ENCODE measurements at regions not wholly inside any gene's neighbourhood (a gene's known extent, or its start where the extent isn't known, plus 50 kb on each side); places are given as distances from the start of the nearest gene placed in this dataset.

DNA sequence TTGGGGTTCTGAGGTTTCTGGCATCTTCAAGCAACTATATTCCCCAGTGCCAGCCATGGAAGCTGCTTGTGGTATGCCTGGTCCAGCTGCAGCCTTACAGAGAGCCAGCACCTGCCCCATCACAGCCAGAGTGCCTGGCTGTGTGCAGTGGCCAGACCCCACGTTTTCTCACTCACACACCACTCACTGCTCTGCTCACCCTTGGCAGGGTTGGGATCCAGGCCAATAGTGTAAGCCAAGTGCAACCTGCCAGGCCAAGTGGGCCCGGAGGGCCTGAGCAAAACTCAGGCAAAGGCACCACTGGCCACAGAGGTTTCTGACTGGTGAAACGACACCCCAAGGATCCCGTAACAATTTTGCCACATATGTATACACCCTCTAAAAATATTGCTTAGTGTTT lies 67.9 kb upstream of the EYA4 start:
- Mint-ChIP-seq H3K36me3 (no peaks in the 10 kb centered on the region), H3K4me3 (no peak overlapping the region), H3K27ac (no peak overlapping the region), H3K9me3 (peaks cover 0 to 10% (median 7%) of the 10 kb centered on the region in 7 donors), H3K27me3 (no peaks in the 10 kb centered on the region), H3K4me1 (no peaks in the 10 kb centered on the region)
- no peak for ATAC-seq (ENCODE audit: low read depth in 2 of 2)
- DNase-seq: no peak

DNA sequence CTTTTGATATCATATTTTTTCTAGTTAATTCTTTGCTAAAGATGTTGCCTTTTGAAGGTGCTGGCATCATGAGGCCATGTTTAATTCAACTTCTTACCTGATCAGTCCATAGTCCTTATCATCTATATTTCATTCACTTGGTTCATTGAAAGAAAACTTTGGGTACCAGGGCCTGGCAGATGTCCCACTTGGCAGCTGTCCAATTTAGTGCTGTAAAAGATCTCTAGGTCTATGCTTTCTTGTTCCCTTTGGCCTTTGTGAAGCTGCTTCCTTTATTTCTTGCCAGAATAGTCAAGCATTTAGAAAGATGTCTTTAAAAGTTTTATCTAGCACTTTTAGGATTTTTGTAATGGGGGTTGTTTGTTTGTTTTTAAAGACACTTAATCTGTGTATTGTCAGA lies 61.7 kb upstream of the EYA4 start:
- DNase-seq (no peak), ATAC-seq (ENCODE audit: low read depth in 2 of 2) (no peak)
- H3K4me3 Mint-ChIP-seq: no peak overlapping the region
- H3K36me3 Mint-ChIP-seq: no peaks in the 10 kb centered on the region
- H3K27ac Mint-ChIP-seq: no peak overlapping the region
- H3K9me3 Mint-ChIP-seq: peaks cover 0 to 18% (median 6%) of the 10 kb centered on the region in 7 donors
- H3K27me3 Mint-ChIP-seq: no peaks in the 10 kb centered on the region
- no peaks in the 10 kb centered on the region for H3K4me1 Mint-ChIP-seq

DNA sequence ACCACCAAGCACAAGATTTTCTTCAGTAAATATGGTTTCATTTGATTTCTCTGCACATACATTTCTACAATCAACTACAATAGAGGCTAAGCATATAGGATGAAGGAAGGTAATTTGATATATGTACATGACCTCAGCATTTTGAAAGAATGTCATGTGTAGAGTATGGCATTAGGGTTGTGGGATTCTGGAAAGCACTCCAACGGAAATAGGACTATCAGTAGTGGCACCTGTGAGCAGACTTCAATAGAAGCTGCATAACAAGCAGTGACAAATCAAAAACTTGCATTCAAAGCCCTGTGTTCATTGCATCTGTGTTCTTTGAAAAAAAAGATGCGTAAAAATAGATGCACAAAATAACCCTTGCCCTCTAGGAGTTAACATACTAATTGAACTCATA lies 57.5 kb upstream of the EYA4 start:
- ATAC-seq (ENCODE audit: low read depth in 2 of 2) (no peak), DNase-seq (no peak)
- H3K27me3 Mint-ChIP-seq: peaks cover 0 to 4% (median 0%) of the 10 kb centered on the region in 3 donors
- no peak overlapping the region for H3K4me3 Mint-ChIP-seq
- H3K27ac Mint-ChIP-seq: no peak overlapping the region
- no peaks in the 10 kb centered on the region for H3K4me1 Mint-ChIP-seq
- no peaks in the 10 kb centered on the region for H3K36me3 Mint-ChIP-seq
- peaks cover 0 to 11% (median 1%) of the 10 kb centered on the region in 7 donors for H3K9me3 Mint-ChIP-seq

DNA sequence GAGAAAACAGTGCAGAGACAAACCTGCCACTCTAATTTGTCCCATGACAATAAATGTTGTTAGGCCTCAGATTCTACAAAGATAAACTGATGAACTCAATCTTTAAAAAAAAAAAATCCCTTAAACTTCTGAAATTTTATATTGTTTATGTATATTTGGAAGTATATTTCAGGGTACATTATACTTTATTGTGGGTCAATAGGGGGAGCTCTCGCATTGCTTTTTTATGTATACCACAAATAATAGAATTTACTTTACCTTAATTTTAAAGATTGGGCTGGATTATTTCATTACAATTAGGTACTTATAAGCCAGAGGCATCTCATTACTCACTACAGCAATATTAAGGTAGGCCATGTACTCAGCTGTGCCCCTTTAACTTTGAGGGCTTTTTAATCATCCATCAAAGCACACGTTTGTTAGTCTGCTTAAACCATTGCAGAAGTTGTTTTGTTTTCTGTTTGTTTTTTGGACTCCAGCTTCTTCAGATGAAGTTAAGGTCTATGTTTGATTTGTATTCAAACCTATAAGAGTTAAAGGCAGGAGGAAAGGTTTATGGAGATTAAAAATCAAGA lies 56.3 kb upstream of the EYA4 start:
- ATAC-seq (ENCODE audit: low read depth in 2 of 2): no peak
- no peak overlapping the region for H3K4me3 Mint-ChIP-seq
- H3K4me1 Mint-ChIP-seq: no peaks in the 10 kb centered on the region
- no peaks in the 10 kb centered on the region for H3K9me3 Mint-ChIP-seq
- no peak overlapping the region for H3K27ac Mint-ChIP-seq
- peaks cover 0 to 4% (median 0%) of the 10 kb centered on the region in 3 donors for H3K27me3 Mint-ChIP-seq
- no peaks in the 10 kb centered on the region for H3K36me3 Mint-ChIP-seq
- DNase-seq: no peak

DNA sequence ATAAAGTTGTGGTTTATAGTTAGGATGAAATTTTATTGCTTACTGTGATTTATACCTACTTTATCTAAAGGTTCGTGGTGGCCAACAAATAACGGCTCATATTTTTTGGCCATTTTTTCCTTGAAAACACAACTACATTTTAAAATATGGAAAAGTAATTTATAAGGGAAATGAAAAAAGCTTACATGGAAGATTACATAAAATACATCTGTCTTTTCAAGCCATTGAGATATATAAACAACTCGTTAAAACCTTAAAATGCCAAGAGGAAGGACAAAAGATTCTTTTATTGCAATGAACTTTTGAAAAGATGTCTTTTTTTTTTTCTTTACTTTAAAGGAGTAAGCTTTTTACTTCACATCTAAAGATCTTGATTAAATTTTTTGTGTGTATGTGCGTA lies 55.4 kb upstream of the EYA4 start:
- no peaks in the 10 kb centered on the region for H3K4me1 Mint-ChIP-seq
- DNase-seq (no peak), ATAC-seq (ENCODE audit: low read depth in 2 of 2) (no peak)
- no peaks in the 10 kb centered on the region for H3K9me3 Mint-ChIP-seq
- H3K27me3 Mint-ChIP-seq: peaks cover 0 to 4% (median 0%) of the 10 kb centered on the region in 3 donors
- H3K4me3 Mint-ChIP-seq: no peak overlapping the region
- H3K36me3 Mint-ChIP-seq: no peaks in the 10 kb centered on the region
- H3K27ac Mint-ChIP-seq: no peak overlapping the region

DNA sequence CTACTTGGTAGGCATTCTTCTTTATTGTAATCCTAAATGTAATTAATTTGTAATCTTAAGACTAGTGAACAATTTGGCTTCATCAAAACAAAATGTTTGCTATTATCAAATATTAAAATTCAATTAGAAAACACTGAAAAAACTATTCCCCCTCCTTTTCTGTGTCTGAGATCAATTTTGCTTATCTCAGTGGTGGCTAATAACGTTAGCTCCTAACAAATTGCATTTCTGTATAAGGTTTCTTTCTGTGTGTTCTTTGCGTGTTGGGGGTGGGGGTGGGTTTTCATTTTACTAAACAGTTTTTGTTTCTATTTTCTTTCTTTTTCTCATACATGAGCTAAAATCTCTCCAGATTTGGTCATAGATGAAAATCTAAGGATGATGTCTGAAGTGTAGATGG lies 54.0 kb upstream of the EYA4 start:
- Mint-ChIP-seq H3K4me1 (no peaks in the 10 kb centered on the region), H3K36me3 (no peaks in the 10 kb centered on the region), H3K27ac (no peak overlapping the region), H3K9me3 (no peaks in the 10 kb centered on the region), H3K27me3 (peaks cover 0 to 6% (median 0%) of the 10 kb centered on the region in 3 donors), H3K4me3 (no peak overlapping the region)
- no peak for ATAC-seq (ENCODE audit: low read depth in 2 of 2)
- no peak for DNase-seq

DNA sequence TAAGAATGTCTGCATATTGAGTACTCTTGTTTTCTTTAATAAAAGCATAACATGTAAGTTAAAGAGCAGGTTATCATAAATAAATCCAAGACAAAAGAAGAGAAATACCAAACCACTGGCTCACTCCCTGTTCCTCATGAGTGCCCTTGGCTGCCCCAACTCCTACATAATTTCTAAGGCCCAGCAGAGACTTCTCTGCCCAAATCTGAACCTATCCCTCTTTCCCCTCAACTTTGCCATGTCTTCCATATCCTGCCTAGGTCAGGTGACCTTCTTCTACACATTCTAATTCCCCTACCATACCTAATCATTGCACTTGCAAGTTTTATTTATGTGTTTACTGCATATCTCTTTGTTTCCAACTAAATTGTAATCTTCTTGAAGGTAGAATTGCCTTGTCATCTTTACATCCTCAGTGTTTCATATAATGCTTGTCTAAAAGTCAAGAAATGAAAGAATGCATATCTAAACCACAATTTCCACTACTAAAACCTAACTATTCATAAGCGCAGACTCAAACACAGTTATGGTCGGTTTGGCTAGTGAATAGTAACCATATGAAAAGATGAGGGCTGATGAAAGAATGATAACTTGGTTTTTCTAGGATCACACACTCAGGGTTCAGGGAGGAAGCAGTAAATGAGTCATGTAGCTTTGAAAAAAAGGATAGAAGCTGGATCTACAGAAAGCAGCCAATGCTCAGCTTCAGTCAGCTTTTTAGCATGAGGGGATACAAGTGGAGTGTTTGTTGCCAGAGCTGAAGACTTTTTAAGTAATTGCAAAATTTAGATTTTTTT lies 53.3 kb upstream of the EYA4 start:
- Mint-ChIP-seq H3K9me3 (no peaks in the 10 kb centered on the region), H3K4me1 (no peaks in the 10 kb centered on the region), H3K36me3 (no peaks in the 10 kb centered on the region), H3K4me3 (no peak overlapping the region), H3K27me3 (peaks cover 0 to 8% (median 0%) of the 10 kb centered on the region in 3 donors), H3K27ac (no peak overlapping the region)
- ATAC-seq (ENCODE audit: low read depth in 2 of 2) (no peak), DNase-seq (no peak)

DNA sequence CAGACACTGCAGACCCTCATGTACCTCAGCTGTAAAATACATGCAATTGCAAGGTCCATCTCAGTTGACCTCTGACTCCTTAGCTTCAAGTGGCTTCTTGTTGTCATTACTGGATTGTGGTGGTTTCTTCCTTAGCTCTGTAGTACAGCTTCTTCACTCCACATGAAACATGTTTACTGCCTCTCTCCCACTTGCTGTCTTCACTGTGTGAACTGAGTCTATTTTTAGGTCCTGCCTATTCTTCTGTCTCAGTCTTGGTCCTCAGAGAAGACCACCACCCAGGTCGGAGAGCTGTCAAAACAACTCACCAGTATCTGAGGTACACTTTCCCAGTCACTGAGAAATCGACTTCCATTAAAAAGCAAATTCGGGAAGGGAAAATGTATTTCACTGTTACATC lies 50.2 kb upstream of the EYA4 start:
- no peak for DNase-seq
- Mint-ChIP-seq H3K4me3 (no peak overlapping the region), H3K9me3 (peaks cover 0 to 12% (median 2%) of the 10 kb centered on the region in 7 donors), H3K4me1 (no peaks in the 10 kb centered on the region), H3K27me3 (peaks cover 0 to 8% (median 0%) of the 10 kb centered on the region in 3 donors), H3K27ac (no peak overlapping the region), H3K36me3 (no peaks in the 10 kb centered on the region)
- ATAC-seq (ENCODE audit: low read depth in 2 of 2): no peak

DNA sequence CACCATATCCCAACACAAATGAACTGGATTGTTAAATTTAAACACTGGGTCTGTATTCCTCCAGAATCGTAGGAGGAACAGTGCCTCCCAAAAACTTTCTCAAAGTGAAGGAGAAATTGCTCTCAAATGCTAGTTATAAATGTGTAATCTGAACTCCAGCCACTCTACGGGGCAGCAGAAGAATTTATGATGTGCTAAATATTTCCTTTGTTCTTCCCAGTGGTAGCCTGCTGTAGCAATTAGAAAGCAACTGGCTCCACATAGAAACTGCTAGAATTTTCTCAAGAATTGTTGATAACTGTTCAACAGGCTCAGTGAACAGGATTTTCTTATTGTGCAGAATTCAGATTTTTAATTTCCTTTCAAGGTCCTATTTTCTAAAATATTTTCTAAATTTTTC lies 49.8 kb upstream of the EYA4 start:
- H3K27me3 Mint-ChIP-seq: peaks cover 0 to 8% (median 0%) of the 10 kb centered on the region in 3 donors
- H3K36me3 Mint-ChIP-seq: no peaks in the 10 kb centered on the region
- H3K4me1 Mint-ChIP-seq: no peaks in the 10 kb centered on the region
- H3K9me3 Mint-ChIP-seq: peaks cover 0 to 12% (median 2%) of the 10 kb centered on the region in 7 donors
- H3K4me3 Mint-ChIP-seq: no peak overlapping the region
- no peak for DNase-seq
- no peak for ATAC-seq (ENCODE audit: low read depth in 2 of 2)
- no peak overlapping the region for H3K27ac Mint-ChIP-seq
